B cell (primary cell): ENCODE measurements at regions not wholly inside any gene's neighbourhood (a gene's known extent, or its start where the extent isn't known, plus 50 kb on each side); places are given as distances from the start of the nearest gene placed in this dataset.

Source experiments
- ATAC-seq: fragments of 200-7000 bp; cut with Tn5 transposase; one replicate; pipeline ENCODE4 v1.10.0; 2021; ENCODE audit warnings: low read depth, mild to moderate bottlenecking, moderate number of reproducible peaks, moderate library complexity
- CTCF ChIA-PET: fragments of 350-600 bp; sonication (Branson Sonifier 250); formaldehyde crosslinking; loops from one replicate; lab custom pipeline; 2021; ENCODE audit warnings: antibody characterized with exemption, inconsistent platforms; lab: Charles Lee
- POLR2A ChIA-PET: fragments of 350-600 bp; sonication (Branson Sonifier 250); formaldehyde crosslinking; loops from one replicate; lab custom pipeline; 2021; ENCODE audit warnings: antibody characterized with exemption; lab: Charles Lee
- DNase-seq: peaks from one replicate; pipeline ENCODE4 v3.0.0; 2013
- H2AFZ ChIP-seq: 2 replicates; pipeline ENCODE4 v1.6.1; 2012; ENCODE audit warnings: mild to moderate bottlenecking, low read depth, low read length; ENCODE audit not compliant: insufficient read depth, poor library complexity, severe bottlenecking
- H3K27ac ChIP-seq, 2 donors: 1 replicate in 1 of 2; 2 replicates in 1 of 2; pipeline ENCODE4 v1.5.1; 2012 to 2013; ENCODE audit warnings: low read length in 2 of 2, mild to moderate bottlenecking in 2 of 2, moderate library complexity in 1 of 2
- H3K27me3 ChIP-seq, 4 experiments: fragments of 200-600 bp in 1 of 4; sonication (generic) in 1 of 4; replicated peaks in 1 of 4; 1 replicate in 2 of 4; 2 replicates in 2 of 4; pipeline versions ENCODE4 v1.6.1 to v1.7.0; 2013 to 2016; ENCODE audit warnings: low read length in 3 of 4, mild to moderate bottlenecking in 2 of 4, mixed read lengths in 1 of 4, moderate library complexity in 1 of 4; ENCODE audit not compliant: insufficient read depth in 4 of 4, control insufficient read depth in 3 of 4; ENCODE audit errors: control extremely low read depth in 1 of 4
- H3K36me3 ChIP-seq, 2 experiments: replicated peaks in 1 of 2; 1 replicate in 1 of 2; 2 replicates in 1 of 2; pipeline versions ENCODE4 v1.6.1 to v1.7.1; 2013; ENCODE audit warnings: low read length in 1 of 2; ENCODE audit not compliant: insufficient read depth in 2 of 2, control insufficient read depth in 1 of 2; ENCODE audit errors: control extremely low read depth in 1 of 2, extremely low read depth in 1 of 2
- H3K4me1 ChIP-seq, 2 donors: fragments of 200-600 bp in 1 of 2; sonication (generic) in 1 of 2; 1 replicate in 1 of 2; 2 replicates in 1 of 2; pipeline versions ENCODE4 v1.5.1 to v1.6.1; 2013 to 2017; ENCODE audit warnings: low read length in 2 of 2; ENCODE audit not compliant: control insufficient read depth in 2 of 2, insufficient read depth in 2 of 2
- H3K4me2 ChIP-seq: replicated peaks from 2 replicates; pipeline ENCODE3; 2012; ENCODE audit warnings: mild to moderate bottlenecking, low read depth, low read length; ENCODE audit not compliant: poor library complexity, severe bottlenecking
- H3K4me3 ChIP-seq, 5 experiments: fragments of 200-600 bp in 1 of 5; sonication (generic) in 1 of 5; 1 replicate in 3 of 5; 2 replicates in 2 of 5; pipeline versions ENCODE4 v1.5.1 to v1.7.0; 2011 to 2016; ENCODE audit warnings: low read length in 4 of 5, mild to moderate bottlenecking in 4 of 5, low read depth in 2 of 5, control low read depth in 1 of 5, moderate library complexity in 1 of 5; ENCODE audit not compliant: insufficient read depth in 1 of 5; ENCODE audit errors: control extremely low read depth in 1 of 5, extremely low read depth in 1 of 5
- H3K79me2 ChIP-seq: fragments of 200-600 bp; sonication (generic); one replicate; pipeline ENCODE4 v1.6.0; 2016; ENCODE audit warnings: low read length; ENCODE audit not compliant: control insufficient read depth, insufficient read depth
- H3K9ac ChIP-seq: fragments of 200-600 bp; sonication (generic); 2 replicates; pipeline ENCODE4 v1.6.1; 2017; ENCODE audit warnings: mild to moderate bottlenecking, low read length, moderate library complexity
- H3K9me3 ChIP-seq, 3 donors: one replicate each; pipeline versions ENCODE4 v1.6.1 to v1.7.1; 2013; ENCODE audit warnings: low read length in 2 of 3; ENCODE audit not compliant: control insufficient read depth in 2 of 3, insufficient read depth in 1 of 3; ENCODE audit errors: control extremely low read depth in 1 of 3
- H4K20me1 ChIP-seq: 2 replicates; pipeline ENCODE4 v1.6.0; 2012; ENCODE audit warnings: mild to moderate bottlenecking, low read length; ENCODE audit not compliant: insufficient read depth, control insufficient read depth, poor library complexity, severe bottlenecking
- H3K27ac Mint-ChIP-seq: one replicate; pipeline ENCODE4 v1.8.0; 2021; ENCODE audit warnings: mixed read lengths
- H3K27me3 Mint-ChIP-seq: one replicate; pipeline ENCODE4 v1.8.0; 2021; ENCODE audit warnings: mixed read lengths
- H3K4me1 Mint-ChIP-seq: one replicate; pipeline ENCODE4 v1.8.0; 2021; ENCODE audit warnings: mixed read lengths
- H3K4me3 Mint-ChIP-seq: one replicate; pipeline ENCODE4 v1.8.0; 2021; ENCODE audit warnings: mixed read lengths
- H3K9me3 Mint-ChIP-seq: one replicate; pipeline ENCODE4 v1.8.0; 2022; ENCODE audit warnings: mixed read lengths; ENCODE audit not compliant: insufficient read depth
- EZH2 ChIP-seq: IDR thresholded peaks from 2 replicates; pipeline ENCODE4 v1.6.1; 2012; ENCODE audit warnings: borderline replicate concordance, low read depth, mild to moderate bottlenecking, moderate library complexity, low read length; ENCODE audit not compliant: insufficient read depth, poor library complexity, severe bottlenecking
- WGBS: methylation state at CpG from one replicate; pipeline ENCODE4 v1.1.5; 2013; ENCODE audit warnings: missing lambda C conversion rate; ENCODE audit not compliant: insufficient coverage; 5-methylcytosine and 5-hydroxymethylcytosine counted together
- intact Hi-C: fragments of 100-400 bp; cut with micrococcal nuclease; formaldehyde crosslinking; loops from one replicate; pipeline ENCODE4 v1.10.0; 2022
- TF ChIP-seq, protein P1 (sequence below): fragments of 200-600 bp; IDR thresholded peaks from one replicate; pipeline ENCODE4 v1.8.0; 2022; ENCODE audit warnings: antibody characterized with exemption, mild to moderate bottlenecking

DNA sequence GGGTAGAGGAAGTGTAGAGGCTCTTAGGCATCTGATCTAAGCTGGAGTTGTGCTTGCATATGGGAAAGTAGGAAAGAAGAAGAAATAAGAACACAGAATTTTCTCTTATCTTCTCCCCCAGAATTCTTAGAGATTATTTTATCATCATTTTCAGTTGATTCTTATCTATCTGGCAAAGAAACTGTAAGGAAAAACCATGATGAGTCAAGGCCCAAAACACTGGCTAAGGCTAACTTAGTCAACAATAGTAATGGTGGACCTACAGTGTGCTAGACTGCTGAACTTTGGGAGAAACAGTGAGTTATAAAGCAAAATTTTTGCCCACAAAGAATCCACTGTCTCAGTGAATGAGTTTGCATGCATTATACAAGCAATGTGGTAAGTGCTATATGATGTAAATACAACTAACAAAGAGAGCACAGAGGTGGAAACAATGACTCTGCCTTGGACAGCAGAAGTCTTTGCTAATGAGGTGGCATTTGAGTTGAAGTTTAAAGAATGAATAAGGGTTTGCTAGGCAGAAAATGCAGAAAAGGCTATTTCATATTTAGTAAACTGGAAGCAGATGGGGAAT is 344.5 kb upstream of the PLET1 start:
- H3K9me3 Mint-ChIP-seq, result no peaks in the 10 kb centered on the region
- Histone ChIP-seq H3K79me2 (no peaks in the 10 kb centered on the region), H3K27ac (no peak overlapping the region), H3K4me1 (no peaks in the 10 kb centered on the region), H3K4me3 (no peak overlapping the region), H3K36me3 (no peaks in the 10 kb centered on the region), H3K9me3 (no peaks in the 10 kb centered on the region), H4K20me1 (no peaks in the 10 kb centered on the region), H3K4me2 (no peak overlapping the region), H3K9ac (no peak overlapping the region), H3K27me3 (no peaks in the 10 kb centered on the region), H2AFZ (no peak overlapping the region)
- no peak overlapping the region for H3K4me3 Mint-ChIP-seq
- ChIA-PET CTCF (interaction anchor here (1.4 kb wide), 1 partner anchor 17 kb away, joined by 6 read pairs; no protein-coding TSS in a partner anchor), POLR2A (no interaction called here)
- H3K27ac Mint-ChIP-seq, result no peak overlapping the region
- peaks cover 38% of the 10 kb centered on the region for H3K27me3 Mint-ChIP-seq
- no peak for ATAC-seq
- intact Hi-C loops, result no loop called here
- H3K4me1 Mint-ChIP-seq, result no peaks in the 10 kb centered on the region
- TF ChIP-seq, protein P1, sequence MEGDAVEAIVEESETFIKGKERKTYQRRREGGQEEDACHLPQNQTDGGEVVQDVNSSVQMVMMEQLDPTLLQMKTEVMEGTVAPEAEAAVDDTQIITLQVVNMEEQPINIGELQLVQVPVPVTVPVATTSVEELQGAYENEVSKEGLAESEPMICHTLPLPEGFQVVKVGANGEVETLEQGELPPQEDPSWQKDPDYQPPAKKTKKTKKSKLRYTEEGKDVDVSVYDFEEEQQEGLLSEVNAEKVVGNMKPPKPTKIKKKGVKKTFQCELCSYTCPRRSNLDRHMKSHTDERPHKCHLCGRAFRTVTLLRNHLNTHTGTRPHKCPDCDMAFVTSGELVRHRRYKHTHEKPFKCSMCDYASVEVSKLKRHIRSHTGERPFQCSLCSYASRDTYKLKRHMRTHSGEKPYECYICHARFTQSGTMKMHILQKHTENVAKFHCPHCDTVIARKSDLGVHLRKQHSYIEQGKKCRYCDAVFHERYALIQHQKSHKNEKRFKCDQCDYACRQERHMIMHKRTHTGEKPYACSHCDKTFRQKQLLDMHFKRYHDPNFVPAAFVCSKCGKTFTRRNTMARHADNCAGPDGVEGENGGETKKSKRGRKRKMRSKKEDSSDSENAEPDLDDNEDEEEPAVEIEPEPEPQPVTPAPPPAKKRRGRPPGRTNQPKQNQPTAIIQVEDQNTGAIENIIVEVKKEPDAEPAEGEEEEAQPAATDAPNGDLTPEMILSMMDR, result no peak
- no peak for TF ChIP-seq EZH2
- DNase-seq, result no peak

DNA sequence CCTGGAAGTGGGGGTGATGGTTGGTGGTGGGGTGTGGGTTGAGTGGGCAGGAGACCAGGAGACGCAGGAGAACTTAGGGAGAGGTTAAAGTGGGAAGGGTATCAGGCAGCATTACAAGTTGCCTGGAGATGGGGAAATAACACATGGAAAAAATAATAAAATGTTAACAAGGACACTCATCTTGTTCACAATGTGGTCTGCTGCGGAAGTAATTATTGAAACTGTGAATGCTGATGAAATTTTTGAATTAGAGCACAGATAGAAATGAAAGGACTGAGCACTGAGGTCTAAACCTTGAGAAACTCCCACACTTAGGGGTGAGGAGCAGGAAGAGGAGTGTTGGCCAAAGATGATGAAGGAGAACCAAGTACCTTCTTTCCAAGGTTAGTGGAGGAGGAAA is 346.0 kb upstream of the PLET1 start:
- ATAC-seq (no peak), DNase-seq (no peak)
- no peaks in the 10 kb centered on the region for H4K20me1 ChIP-seq
- TF ChIP-seq EZH2, result no peak
- TF ChIP-seq, protein P1, result no peak
- Mint-ChIP-seq H3K27ac (no peak overlapping the region), H3K4me3 (no peak overlapping the region), H3K4me1 (no peaks in the 10 kb centered on the region), H3K9me3 (no peaks in the 10 kb centered on the region), H3K27me3 (peaks cover 38% of the 10 kb centered on the region)
- WGBS, result 83% methylated on average over 1 of the region's 2 CpGs
- CTCF ChIA-PET, result no interaction called here
- no peak overlapping the region for H3K4me3 ChIP-seq
- H3K4me2 ChIP-seq, result no peak overlapping the region
- no peaks in the 10 kb centered on the region for H3K79me2 ChIP-seq
- H3K4me1 ChIP-seq, result no peaks in the 10 kb centered on the region
- POLR2A ChIA-PET, result no interaction called here
- no peak overlapping the region for H3K27ac ChIP-seq
- intact Hi-C loops, result no loop called here
- no peaks in the 10 kb centered on the region for H3K9me3 ChIP-seq
- H2AFZ ChIP-seq, result no peak overlapping the region
- H3K27me3 ChIP-seq, result peaks cover 0 to 1% (median 0%) of the 10 kb centered on the region in 4 experiments
- no peak overlapping the region for H3K9ac ChIP-seq
- H3K36me3 ChIP-seq, result no peaks in the 10 kb centered on the region
